ENCODE measurements at regions not wholly inside any gene's neighbourhood (a gene's known extent, or its start where the extent isn't known, plus 50 kb on each side); places are given as distances from the start of the nearest gene placed in this dataset.

DNA sequence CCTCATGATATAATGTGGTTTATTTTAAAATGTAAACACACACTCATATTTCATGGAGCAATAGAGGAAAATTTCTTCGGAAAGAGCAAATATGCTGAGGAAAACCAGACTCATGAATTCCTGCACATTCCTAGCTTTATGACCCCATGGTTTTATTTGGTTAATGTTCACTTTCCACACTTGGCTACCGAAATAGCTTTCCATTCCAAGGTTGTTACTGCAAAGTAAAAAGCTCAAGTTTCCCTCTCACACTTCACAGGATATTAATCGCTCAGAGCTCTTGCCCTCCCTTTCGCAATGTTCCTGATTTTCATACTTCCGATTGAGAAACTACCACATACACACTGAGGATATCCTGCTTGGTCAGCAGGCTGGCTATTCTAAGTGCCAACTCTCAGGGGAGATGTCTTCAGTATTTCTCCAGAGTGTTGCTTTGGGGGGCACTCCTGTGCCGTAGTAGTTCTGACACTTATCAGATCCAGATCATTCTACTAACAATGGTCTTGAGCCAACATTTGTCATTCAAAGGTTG lies 77.5 kb upstream of the STEAP1B start:
- ChIA-PET CTCF (interaction anchor here (0.7 to 2.7 kb wide), 5 partner anchors 11 to 150 kb away, joined by 3 to 11 read pairs (median 4); partner anchors contain the start of gene IL6), POLR2A (no interaction called here)
- TF ChIP-seq, protein P1, sequence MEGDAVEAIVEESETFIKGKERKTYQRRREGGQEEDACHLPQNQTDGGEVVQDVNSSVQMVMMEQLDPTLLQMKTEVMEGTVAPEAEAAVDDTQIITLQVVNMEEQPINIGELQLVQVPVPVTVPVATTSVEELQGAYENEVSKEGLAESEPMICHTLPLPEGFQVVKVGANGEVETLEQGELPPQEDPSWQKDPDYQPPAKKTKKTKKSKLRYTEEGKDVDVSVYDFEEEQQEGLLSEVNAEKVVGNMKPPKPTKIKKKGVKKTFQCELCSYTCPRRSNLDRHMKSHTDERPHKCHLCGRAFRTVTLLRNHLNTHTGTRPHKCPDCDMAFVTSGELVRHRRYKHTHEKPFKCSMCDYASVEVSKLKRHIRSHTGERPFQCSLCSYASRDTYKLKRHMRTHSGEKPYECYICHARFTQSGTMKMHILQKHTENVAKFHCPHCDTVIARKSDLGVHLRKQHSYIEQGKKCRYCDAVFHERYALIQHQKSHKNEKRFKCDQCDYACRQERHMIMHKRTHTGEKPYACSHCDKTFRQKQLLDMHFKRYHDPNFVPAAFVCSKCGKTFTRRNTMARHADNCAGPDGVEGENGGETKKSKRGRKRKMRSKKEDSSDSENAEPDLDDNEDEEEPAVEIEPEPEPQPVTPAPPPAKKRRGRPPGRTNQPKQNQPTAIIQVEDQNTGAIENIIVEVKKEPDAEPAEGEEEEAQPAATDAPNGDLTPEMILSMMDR (IDR thresholded peaks at IDR 0.05; ENCODE audit: control extremely low read depth, extremely low read depth, low read depth, missing control alignments), result no peak
- no peak for DNase-seq (ENCODE audit: extremely low spot score)

DNA sequence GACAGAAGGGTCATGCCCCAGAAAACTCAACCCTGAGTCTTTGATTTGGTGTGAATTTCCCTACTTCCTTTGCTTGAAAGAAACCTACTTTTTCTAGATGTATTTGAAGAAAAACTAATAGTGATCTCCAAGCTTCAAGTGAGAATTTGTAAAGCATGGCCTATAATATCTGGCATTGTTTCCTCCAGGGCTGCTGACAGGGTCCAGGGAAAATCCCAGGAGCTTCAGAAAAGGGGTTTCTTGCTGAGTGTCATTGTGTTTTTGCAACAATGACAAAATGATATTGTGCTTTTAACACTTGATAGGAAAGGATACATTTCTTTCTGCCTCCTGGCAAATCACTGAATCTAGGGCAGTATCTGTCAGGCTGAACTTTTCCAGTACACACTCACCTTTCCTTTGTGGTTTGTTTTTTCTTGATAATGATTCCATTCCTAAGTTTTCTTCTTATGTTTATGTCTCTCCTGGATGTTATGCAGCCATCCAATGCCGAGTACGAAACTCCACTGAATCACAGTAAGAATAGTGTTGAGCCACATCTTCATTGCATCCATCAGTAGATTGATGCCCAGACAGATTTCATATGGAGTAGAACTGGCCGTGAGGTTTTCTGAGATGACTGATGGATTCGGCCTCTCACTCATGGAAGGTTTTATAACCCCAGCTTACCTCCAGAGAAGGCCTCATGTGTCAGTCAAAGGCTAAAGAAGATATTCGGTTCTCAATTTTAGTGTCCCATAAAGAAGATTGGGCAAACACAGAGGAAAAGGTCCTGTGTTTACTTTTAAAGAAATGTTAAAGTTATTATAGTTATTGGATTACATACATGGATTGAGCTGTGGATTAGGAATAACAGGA lies 76.9 kb upstream of the STEAP1B start:
- no peak for DNase-seq (ENCODE audit: extremely low spot score)
- CTCF ChIA-PET, result interaction anchor here (0.7 to 2.7 kb wide), 5 partner anchors 11 to 151 kb away, joined by 3 to 11 read pairs (median 4); partner anchors contain the start of gene IL6
- TF ChIP-seq, protein P1 (IDR thresholded peaks at IDR 0.05; ENCODE audit: control extremely low read depth, extremely low read depth, low read depth, missing control alignments), result no peak
- POLR2A ChIA-PET, result no interaction called here

DNA sequence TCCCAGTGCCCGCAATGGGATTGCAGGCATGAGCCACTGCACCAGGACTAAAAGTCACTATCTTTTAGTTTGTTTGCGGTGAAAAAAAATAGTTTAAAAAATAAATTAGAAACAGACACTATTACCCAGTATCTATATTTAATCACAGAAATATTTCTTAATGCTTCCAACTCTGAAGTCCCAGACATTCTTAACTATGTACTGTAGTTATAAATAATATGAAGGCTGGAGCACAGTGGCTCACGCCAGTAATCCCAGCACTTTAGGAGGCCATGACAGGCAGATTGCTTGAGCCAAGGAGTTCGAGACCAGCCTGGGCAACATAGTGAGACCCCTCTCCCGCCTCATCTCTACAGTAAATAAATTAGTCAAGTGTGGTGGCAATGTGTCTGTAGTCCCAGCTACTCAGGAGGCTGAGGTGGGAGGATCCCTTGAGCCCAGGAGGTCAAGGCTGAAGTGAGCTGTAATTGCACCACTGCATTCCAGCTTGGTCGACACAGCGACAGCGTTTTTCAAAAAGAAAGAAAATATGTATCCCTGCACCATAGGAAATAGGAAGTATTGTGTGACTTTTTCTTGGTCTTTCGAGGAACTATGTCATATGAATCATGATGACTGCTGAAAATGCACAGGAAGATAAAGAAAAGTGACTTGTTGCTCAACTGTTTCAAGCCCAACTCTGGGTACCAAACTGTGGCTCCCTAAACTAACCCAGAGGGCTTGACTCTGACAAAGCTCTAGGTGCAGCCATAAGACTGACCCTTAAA lies 74.9 kb upstream of the STEAP1B start:
- no peak for DNase-seq (ENCODE audit: extremely low spot score)
- CTCF ChIA-PET, result interaction anchor here (1.5 kb wide), 1 partner anchor 15 kb away, joined by 4 read pairs; no protein-coding TSS in a partner anchor
- POLR2A ChIA-PET, result no interaction called here
- TF ChIP-seq, protein P1 (IDR thresholded peaks at IDR 0.05; ENCODE audit: control extremely low read depth, extremely low read depth, low read depth, missing control alignments), result no peak

DNA sequence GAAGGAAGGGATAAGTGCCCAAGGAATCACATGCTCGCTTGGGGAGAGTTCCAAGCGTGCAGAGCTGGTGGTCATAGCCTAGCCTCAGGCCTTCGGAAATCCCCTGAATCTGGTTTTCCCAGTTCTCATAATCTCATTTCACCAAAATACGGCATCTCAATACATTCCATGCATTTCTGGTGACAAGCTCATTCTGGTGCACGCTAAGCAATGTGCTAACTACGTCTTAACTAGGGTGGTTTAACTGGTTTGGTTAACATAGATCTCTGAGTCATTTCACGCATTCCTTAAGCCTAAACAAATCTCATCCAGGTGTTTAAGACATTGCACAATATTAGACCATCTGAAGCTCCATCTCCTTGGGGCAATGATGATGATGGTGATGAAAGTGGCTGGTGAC lies 72.9 kb upstream of the STEAP1B start:
- no peak for DNase-seq (ENCODE audit: extremely low spot score)
- TF ChIP-seq, protein P1 (IDR thresholded peaks at IDR 0.05; ENCODE audit: control extremely low read depth, extremely low read depth, low read depth, missing control alignments), result no peak
- ChIA-PET POLR2A (no interaction called here), CTCF (interaction anchor here (0.6 to 1.4 kb wide), 4 partner anchors 12 to 229 kb away, joined by 3 to 4 read pairs (median 3); no protein-coding TSS in a partner anchor)

DNA sequence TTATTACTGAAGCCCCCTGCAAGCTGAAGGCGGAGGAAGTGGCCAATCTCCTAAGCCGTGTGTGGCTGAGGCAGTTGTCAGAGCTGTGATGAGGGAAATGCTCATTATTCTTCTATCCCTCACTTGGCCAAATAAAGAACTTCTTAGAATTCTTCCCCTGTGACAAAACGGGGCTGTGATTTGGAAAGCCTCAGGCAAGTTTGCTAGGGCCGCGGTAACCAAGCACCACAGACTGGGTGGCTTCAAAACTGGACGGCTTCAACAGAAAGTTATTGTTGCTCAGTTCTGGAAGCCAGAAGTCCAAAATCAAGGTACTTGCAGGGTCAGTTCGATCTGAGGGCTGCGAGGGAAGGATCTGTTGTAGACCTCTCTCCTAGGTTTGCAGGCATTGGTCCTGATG lies 72.3 kb upstream of the STEAP1B start:
- ChIA-PET POLR2A (no interaction called here), CTCF (no interaction called here)
- TF ChIP-seq, protein P1 (IDR thresholded peaks at IDR 0.05; ENCODE audit: control extremely low read depth, extremely low read depth, low read depth, missing control alignments), result no peak
- no peak for DNase-seq (ENCODE audit: extremely low spot score)

DNA sequence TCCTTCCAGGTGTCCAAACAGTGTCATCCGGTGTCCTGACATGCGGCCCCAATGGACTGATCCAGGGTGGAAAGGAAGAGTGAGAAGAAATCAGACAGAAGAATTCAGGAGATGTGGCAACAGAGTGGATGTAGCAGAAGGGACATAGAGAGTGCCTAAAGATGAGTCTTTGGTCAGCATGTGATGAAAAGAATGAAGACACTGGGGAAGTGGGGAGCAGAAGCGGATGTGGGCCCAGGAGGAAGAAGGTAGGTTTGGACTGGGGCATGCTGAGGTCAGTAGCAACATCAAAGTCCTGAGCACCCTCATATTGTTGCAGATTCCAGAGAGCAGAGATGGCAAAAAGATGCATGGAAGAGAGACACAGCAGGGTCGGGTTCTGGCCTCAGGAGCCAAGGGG lies 71.8 kb upstream of the STEAP1B start:
- POLR2A ChIA-PET, result no interaction called here
- CTCF ChIA-PET, result interaction anchor here (1.0 to 1.3 kb wide), 2 partner anchors 9 to 484 kb away, joined by 3 to 4 read pairs; no protein-coding TSS in a partner anchor
- TF ChIP-seq, protein P1 (IDR thresholded peaks at IDR 0.05; ENCODE audit: control extremely low read depth, extremely low read depth, low read depth, missing control alignments), result no peak
- no peak for DNase-seq (ENCODE audit: extremely low spot score)
